ENCODE measurements at regions not wholly inside any gene's neighbourhood (a gene's known extent, or its start where the extent isn't known, plus 50 kb on each side); places are given as distances from the start of the nearest gene placed in this dataset.

DNA sequence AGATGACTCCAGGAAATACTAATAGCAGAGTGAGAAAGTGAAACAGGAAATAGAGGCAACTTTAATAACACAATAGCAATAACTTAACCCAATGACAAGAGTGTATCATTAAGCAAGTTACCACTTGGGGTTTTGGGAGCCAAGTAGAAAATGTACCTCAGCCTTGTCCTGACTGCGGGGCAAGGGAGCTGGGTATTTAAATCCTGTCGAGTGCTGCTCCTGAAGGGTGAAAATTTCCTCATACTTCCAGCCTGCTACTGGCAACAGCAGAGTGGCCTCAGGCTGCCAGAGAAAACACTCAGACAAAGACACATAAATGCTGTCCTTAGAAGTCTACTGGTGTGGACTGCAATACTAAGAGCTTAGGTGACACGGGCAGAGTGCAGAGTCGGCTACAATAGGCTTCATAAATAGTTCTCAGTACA is 112.5 kb upstream of the EMB start:
- TF ChIP-seq POLR2A (IDR thresholded peaks at IDR 0.05; ENCODE audit: extremely low read depth, insufficient read length), result no peak
- TF ChIP-seq, protein P1, sequence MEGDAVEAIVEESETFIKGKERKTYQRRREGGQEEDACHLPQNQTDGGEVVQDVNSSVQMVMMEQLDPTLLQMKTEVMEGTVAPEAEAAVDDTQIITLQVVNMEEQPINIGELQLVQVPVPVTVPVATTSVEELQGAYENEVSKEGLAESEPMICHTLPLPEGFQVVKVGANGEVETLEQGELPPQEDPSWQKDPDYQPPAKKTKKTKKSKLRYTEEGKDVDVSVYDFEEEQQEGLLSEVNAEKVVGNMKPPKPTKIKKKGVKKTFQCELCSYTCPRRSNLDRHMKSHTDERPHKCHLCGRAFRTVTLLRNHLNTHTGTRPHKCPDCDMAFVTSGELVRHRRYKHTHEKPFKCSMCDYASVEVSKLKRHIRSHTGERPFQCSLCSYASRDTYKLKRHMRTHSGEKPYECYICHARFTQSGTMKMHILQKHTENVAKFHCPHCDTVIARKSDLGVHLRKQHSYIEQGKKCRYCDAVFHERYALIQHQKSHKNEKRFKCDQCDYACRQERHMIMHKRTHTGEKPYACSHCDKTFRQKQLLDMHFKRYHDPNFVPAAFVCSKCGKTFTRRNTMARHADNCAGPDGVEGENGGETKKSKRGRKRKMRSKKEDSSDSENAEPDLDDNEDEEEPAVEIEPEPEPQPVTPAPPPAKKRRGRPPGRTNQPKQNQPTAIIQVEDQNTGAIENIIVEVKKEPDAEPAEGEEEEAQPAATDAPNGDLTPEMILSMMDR (IDR thresholded peaks at IDR 0.05; ENCODE audit: low read depth, low read length), result no peak

Measured in NB4 (cell line).